Right forelimb (tissue), 1 donor: ENCODE measurements at regions not wholly inside any gene's neighbourhood (a gene's known extent, or its start where the extent isn't known, plus 50 kb on each side); places are given as distances from the start of the nearest gene placed in this dataset.

ENCODE experiments used
- DNase-seq: peaks from one replicate; pipeline ENCODE4 v3.0.0-alpha.2; 2018

DNA sequence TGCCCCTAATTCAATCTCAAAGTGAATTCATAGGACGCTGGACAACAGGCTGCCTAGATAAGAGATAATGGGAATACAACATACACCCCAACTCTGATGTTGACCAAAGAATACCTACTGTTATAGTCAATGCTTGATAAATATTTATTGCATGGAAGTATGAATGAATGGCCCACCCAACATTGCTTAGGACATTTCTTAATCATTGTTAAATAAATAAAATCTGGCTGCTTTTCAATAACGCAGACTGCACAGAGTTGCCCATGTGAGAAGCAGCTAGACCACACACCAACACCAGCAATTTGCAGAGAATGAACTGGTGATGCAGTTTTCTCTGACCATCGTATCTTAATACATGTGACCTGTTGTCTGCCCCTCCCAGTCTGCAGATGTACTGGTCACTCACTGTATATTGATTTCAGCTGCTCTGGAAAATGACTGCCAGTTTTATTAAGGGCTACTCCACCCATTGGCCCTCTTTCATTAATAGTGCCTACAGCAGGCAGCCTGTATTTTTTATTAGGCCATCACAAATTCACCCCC, 236.2 kb upstream of the WWC1 start:
- no peak for DNase-seq

DNA sequence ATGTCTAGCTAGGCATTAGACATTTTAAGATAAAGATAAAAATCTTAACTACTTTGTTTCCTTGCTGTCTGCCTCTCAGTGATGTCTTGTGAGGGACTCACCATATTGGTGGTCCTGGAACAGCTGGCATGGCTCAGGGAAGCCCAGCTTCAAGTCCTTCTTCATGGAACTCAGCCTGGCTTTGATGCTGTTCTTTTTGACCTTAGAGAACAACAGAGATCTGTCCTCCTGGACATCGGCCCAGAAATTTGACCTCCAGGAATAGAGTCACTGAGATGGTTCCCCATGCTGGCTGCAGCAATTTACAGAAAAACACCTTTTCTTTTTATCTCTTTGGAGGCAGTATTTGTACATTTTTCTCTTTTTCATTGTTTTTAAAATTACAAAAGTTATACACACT, 235.5 kb upstream of the WWC1 start:
- DNase-seq, result no peak

DNA sequence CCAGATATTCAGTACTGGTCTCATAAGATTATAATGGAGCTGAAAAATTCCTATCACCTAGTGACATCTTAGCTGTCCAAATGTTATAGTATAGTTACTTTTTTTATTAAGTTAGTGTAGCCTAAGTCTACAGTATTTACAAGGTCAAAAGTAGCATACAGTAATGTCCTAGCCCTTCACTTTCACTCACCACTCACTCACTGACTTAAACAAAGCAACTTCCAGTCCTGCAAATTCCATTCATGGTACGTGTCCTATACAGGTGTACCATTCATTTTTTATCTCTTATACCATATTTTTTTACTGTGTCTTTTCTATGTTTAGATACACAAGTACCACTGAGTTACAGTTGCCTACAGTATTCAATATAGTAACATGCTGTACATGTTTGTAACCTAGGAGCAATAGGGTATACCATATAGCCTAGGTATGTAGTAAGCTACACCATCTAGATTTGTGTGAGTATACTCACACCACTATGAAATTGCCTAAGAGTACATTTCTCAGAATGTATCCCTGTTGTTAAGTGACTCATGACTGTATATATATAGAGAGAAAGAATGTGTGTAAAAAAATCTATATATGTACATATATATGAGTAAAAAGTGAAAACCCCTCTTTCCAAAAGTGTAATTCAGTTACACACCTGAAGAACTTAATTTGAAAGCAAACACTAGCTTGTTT, 234.8 kb upstream of the WWC1 start:
- no peak for DNase-seq

DNA sequence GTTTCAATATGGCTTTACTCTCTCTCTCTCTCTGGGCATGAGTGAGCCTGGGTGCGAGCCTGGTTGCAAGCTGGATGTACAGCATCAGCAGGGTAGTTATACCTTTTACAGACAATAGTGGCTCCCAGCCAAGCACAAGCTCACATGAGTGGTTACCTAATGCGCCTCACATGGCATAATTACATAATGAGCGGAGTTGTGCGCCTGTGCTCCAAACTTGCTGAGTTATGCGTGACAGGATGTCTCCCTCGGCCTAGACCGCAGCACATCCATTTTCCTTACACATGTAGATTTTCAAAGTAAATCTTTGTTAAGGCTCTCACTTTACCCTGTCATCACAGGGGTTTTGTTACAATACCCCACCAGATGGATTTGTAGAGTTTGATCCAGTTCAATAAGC, 233.5 kb upstream of the WWC1 start:
- DNase-seq, result no peak

DNA sequence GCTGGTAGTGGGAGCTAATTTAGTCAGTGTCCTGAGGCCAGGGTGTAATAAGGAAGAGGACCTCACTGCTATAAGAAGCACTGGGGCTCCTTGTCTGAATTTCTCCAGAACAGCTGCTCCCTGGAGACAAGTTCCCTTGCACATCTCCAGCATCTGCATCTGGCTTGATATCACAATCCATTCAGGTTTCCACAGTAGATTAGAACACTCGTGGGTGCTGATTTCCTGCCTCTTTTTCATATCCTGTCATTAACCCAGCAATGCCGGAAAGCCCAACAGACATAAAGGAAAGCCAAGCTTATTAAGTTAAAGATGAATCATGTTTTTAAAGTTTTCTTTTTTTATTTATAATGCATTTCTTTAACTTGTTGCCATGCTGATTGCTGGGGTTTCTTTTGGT, 232.3 kb upstream of the WWC1 start:
- no peak for DNase-seq

GRCh38 chr5:168062239-168062638, 229.2 kb upstream of the WWC1 start:
- no peak for DNase-seq

- DNase-seq, result no peak
Observed at GRCh38 chr5:168064457-168064856, 227.0 kb upstream of the WWC1 start.

DNA sequence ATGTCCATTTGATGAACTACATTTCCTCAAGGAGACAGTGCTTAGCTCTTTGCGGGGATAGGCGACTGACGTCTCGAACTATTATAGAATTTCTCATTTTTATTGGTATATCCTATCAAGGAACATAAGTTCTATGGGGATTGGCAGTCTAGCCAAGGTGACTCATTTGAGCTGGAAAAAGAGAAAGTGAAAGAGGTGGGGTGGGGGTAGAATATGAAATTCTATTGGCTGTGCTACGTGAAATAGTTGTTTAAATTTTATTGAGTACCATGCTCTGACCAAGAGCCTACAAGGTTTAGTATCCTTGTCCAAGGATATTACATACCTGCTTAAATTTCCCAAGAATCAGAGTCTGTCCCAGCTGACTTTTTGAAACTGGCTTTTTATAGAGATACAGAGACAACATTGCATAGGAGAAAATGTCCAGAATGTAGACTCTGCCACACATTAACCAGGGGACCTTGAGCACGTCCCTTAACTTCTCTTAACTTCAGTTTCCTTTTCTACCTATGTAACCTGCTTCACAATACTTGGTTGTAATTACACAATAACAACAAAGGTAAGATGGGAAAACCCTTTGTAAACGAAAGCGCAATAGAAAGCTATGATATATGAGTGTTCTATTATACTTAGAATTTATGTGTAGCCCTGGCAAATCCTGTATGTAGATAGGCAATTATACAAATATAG, 226.4 kb upstream of the WWC1 start:
- no peak for DNase-seq

DNA sequence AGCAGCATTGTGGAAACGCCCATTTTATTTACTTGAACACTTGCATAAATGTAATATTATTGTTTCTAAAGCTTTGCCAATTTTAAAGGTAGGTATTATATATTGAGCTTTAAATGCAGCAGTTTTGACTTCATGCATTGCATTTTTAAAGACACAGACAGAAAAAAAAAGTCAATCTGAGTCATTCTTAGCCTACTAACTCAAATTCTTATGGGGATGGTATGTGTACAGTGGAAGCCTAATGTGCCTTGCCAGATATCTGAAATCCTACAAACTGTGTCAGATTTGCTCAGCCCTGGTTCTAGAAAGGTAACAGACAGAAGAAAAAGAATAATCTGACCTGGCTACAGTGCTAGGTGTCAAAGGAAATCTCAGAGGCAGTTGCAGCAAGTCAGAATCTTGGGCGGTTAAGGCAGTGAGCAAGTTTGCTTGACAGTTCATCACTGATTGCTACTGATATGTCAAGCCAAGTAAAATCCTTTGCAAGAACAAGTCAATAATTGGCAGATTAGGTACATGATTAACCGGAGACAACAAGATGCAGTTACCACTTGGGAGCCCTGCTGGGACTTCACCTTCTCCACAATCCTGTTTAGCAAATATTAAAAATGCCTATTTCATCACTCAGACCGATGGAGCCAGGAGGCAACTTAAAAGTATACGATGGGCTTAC, 224.8 kb upstream of the WWC1 start:
- no peak for DNase-seq

GRCh38 chr5:168070761-168071160, 220.7 kb upstream of the WWC1 start:
- no peak for DNase-seq

GRCh38 chr5:168072665-168073064, 218.8 kb upstream of the WWC1 start:
- DNase-seq, result no peak

DNA sequence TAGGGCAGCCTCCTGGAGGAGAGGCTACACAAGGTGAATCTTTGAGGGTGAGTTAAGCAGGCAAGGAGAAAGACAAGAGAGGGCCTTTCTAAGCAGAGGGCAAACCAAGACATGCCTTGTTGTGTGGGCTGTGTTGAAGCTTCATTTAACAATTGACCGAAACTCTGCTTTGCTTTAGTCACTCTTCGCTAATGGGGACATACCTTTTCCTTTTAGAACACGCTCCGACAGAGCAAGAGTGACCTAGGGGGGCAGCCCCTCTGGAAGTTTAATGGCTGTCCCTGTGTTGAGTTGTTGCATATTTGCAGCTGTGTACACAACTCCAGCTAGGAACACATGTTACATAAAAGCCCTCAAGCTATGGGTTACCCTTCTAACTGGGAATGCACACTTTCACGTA, 218.1 kb upstream of the WWC1 start:
- no peak for DNase-seq

DNA sequence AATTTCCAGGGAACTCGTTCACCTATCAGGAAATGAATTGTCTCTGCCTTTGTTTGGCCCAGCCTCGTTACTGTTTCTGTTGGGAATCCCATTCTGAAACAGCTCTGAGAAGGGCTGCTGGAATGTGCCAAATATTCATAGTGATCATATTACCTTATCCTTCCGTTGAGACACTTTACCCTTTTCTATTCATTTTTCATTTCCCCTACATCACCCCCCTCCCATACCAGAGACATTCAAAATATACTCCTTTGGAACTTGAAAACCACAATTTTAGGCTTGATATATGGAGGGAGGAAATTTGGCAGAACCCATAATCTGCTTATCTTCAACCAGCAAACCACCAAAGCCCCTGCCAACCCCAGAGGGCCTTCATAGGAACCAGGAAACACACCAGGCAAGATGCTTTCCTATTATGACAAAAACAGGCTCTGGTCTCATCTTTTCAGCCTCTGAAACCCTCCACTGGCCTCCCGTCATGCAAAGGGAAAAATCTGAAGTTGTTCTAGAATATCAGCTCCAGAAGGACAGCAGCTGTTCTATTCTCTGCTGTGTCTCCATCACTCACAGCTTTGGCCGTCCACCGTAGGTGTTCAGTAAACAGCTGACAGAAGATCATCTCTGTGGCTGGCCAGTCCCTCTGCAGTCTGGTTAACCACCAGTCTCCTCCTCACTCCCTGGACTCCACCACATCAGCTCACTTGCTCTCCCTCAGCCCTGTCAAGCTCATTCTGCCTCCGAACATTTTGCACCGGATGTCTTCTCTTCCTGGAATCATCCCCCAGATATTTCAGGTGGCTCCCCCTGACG, 217.2 kb upstream of the WWC1 start:
- no peak for DNase-seq

DNA sequence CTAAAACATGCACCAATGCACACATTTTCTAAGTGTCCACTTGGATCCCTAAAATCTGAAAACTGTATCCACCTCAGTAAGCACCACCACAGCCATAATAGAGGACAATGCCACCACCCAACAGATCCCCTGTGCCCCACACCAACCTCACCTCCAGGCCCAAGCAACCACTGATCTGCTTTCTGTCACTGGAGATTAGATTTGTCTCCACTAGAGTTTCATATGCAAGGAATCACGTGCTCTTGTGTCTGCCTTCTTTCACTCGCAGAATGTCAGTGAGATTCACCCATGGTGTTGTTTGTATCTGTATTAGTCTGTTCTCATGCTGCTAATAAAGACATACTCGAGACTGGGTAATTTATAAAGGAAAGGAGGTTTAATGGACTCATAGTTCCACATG, 216.1 kb upstream of the WWC1 start:
- no peak for DNase-seq

DNA sequence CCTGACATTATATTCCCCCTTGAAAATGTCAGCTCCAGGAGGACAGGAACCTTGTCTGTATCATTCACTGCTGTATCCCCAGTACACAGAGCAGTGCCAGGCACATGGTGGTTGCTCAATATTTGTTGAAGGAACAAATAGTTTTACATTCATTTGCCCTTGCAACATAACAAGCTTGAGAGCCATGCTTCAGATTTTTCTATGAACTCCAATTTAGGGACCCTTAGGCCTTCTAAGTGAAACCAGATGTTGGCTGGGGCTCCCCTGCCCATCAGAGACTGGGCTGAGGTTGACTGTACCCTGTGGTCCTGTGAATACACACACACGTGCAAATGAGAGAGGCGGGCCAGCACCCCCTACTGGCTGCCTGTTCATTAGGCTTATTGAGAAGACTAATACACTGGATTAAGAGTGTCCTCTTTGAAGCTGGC, 214.9 kb upstream of the WWC1 start:
- DNase-seq, result no peak

- DNase-seq, result no peak
Observed at GRCh38 chr5:168085261-168086031, 206.0 kb upstream of the WWC1 start.

- DNase-seq, result no peak
Observed at GRCh38 chr5:168086104-168086610, 205.3 kb upstream of the WWC1 start.

GRCh38 chr5:168086746-168087145, 204.7 kb upstream of the WWC1 start:
- no peak for DNase-seq

DNA sequence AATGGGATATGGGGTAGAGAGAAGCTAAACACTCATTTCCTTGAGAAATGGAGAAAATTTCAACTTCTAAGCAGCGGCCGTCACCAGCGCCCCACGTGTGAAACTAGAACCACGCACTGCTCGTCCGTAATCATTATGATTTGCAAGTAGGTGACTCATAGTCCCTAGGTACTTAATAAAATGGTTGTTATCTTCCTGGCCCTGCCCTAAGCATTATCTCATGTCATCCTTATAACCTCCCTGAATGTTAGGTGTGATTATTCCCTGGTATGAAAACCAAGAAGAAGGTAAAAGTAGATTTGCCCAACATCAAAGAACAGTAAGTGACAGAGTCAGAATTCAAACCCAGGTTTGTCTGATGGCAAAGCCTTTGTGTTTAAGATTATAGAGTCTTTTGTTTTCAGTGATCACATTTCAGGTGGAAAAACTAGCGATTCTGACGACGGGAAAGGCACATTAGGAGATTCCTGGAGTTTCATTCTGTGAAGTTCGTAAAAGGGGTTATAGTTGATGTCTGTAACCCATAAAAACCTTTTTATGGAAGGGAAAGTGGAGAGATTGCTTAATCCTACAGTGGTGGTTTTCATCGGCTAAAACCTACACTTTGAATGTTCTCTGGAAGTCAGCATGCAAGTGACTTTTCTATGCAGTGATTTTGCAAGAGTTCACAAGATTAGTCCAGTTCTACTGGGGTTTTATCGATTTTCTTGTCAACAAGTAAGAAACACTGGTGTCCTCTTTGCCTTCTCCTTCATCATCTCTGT, 202.9 kb upstream of the WWC1 start:
- DNase-seq, result no peak

GRCh38 chr5:168089201-168089887, 202.1 kb upstream of the WWC1 start:
- no peak for DNase-seq
